CD4-positive, alpha-beta T cell treated with Interleukin-6 for 4 hours (primary cell): ENCODE measurements at regions not wholly inside any gene's neighbourhood (a gene's known extent, or its start where the extent isn't known, plus 50 kb on each side); places are given as distances from the start of the nearest gene placed in this dataset.
"Not testable (repeated sequence)": the region's sequence is repeated elsewhere in the genome, so short reads cannot be mapped to it uniquely, and the experiment has no call there.

Source experiments
- DNase-seq: peaks from one replicate; pipeline ENCODE4 v3.0.0-alpha.2; 2020; ENCODE audit warnings: mixed read lengths

- not testable (repeated sequence) for DNase-seq
Observed at GRCh38 chr14:19052977-19053376, 85.7 kb downstream of the POTEM start.

- DNase-seq = not testable (repeated sequence)
Observed at GRCh38 chr14:19053426-19054050, 86.3 kb downstream of the POTEM start.

- DNase-seq = not testable (repeated sequence)
Observed at GRCh38 chr14:19054108-19054721, 87.0 kb downstream of the POTEM start.

GRCh38 chr14:19054934-19055333 is 87.7 kb downstream of the POTEM start:
- not testable (repeated sequence) for DNase-seq

- DNase-seq = not testable (repeated sequence)
Observed at GRCh38 chr14:19059066-19059465, 91.8 kb downstream of the POTEM start.

GRCh38 chr14:19061689-19062450 is 94.6 kb downstream of the POTEM start:
- not testable (repeated sequence) for DNase-seq

GRCh38 chr14:19068957-19069356 is 101.7 kb downstream of the POTEM start:
- DNase-seq = not testable (repeated sequence)

- not testable (repeated sequence) for DNase-seq
Observed at GRCh38 chr14:19072518-19072917, 105.3 kb downstream of the POTEM start.

- DNase-seq = not testable (repeated sequence)
Observed at GRCh38 chr14:19088632-19089031, 121.4 kb downstream of the POTEM start.

- DNase-seq = not testable (repeated sequence)
Observed at GRCh38 chr14:19093227-19093626, 126.0 kb downstream of the POTEM start.

- DNase-seq = not testable (repeated sequence)
Observed at GRCh38 chr14:19094731-19095130, 127.5 kb downstream of the POTEM start.

- DNase-seq = not testable (repeated sequence)
Observed at GRCh38 chr14:19095167-19095566, 127.9 kb downstream of the POTEM start.

- DNase-seq = not testable (repeated sequence)
Observed at GRCh38 chr14:19096467-19096866, 129.2 kb downstream of the POTEM start.

- peak; percentile 1 for DNase-seq
Observed at GRCh38 chr14:19096876-19097275, 129.6 kb downstream of the POTEM start.

- DNase-seq = not testable (repeated sequence)
Observed at GRCh38 chr14:19097306-19097705, 130.1 kb downstream of the POTEM start.

GRCh38 chr14:19097750-19098149 is 130.5 kb downstream of the POTEM start:
- DNase-seq = not testable (repeated sequence)

- DNase-seq = not testable (repeated sequence)
Observed at GRCh38 chr14:19098230-19098629, 131.0 kb downstream of the POTEM start.

GRCh38 chr14:19098732-19099131 is 131.5 kb downstream of the POTEM start:
- peak; percentile 4 for DNase-seq

- DNase-seq = not testable (repeated sequence)
Observed at GRCh38 chr14:19099336-19099735, 132.1 kb downstream of the POTEM start.

- not testable (repeated sequence) for DNase-seq
Observed at GRCh38 chr14:19099939-19100338, 132.7 kb downstream of the POTEM start.

- DNase-seq = not testable (repeated sequence)
Observed at GRCh38 chr14:19105551-19105950, 138.3 kb downstream of the POTEM start.

GRCh38 chr14:19109887-19110286 is 142.7 kb downstream of the POTEM start:
- not testable (repeated sequence) for DNase-seq

GRCh38 chr14:19120383-19120782 is 153.1 kb downstream of the POTEM start:
- DNase-seq = not testable (repeated sequence)
